AG09309 (cell line): ENCODE measurements at regions not wholly inside any gene's neighbourhood (a gene's known extent, or its start where the extent isn't known, plus 50 kb on each side); places are given as distances from the start of the nearest gene placed in this dataset.
"Not testable (repeated sequence)": the region's sequence is repeated elsewhere in the genome, so short reads cannot be mapped to it uniquely, and the experiment has no call there.

Source experiments
- DNase-seq: peaks from one replicate; pipeline ENCODE4 v3.0.0-alpha.2; 2010; ENCODE audit warnings: low read depth
- H3K4me3 ChIP-seq: 2 replicates; pipeline ENCODE4 v1.5.1; 2011; ENCODE audit warnings: mild to moderate bottlenecking, low read depth, low read length, moderate library complexity; ENCODE audit not compliant: control insufficient read depth
- CTCF ChIP-seq: IDR thresholded peaks from 2 replicates; pipeline ENCODE4 v1.5.1; 2011; ENCODE audit warnings: mild to moderate bottlenecking, low read depth, low read length, inconsistent platforms; ENCODE audit not compliant: insufficient read depth, control insufficient read depth; ENCODE audit errors: missing control alignments

- DNase-seq: no peak
- no peak for TF ChIP-seq CTCF
- no peak overlapping the region for H3K4me3 ChIP-seq
Measured at GRCh38 chr4:56134266-56134665, 185.5 kb downstream of the CEP135 start.

- DNase-seq: no peak
- H3K4me3 ChIP-seq: no peak overlapping the region
- no peak for TF ChIP-seq CTCF
Measured at GRCh38 chr4:56132835-56133234, 184.1 kb downstream of the CEP135 start.

- H3K4me3 ChIP-seq, DNase-seq: not testable (repeated sequence)
Measured at GRCh38 chr4:56132188-56132587, 183.4 kb downstream of the CEP135 start.

- TF ChIP-seq CTCF: no peak
- H3K4me3 ChIP-seq: no peak overlapping the region
- no peak for DNase-seq
Measured at GRCh38 chr4:56130606-56131155, 181.9 kb downstream of the CEP135 start.

- no peak for DNase-seq
- no peak for TF ChIP-seq CTCF
- no peak overlapping the region for H3K4me3 ChIP-seq
Measured at GRCh38 chr4:56129431-56129861, 180.7 kb downstream of the CEP135 start.

GRCh38 chr4:56128213-56128612, 179.5 kb downstream of the CEP135 start:
- no peak for DNase-seq
- H3K4me3 ChIP-seq: no peak overlapping the region
- no peak for TF ChIP-seq CTCF

- no peak overlapping the region for H3K4me3 ChIP-seq
- no peak for TF ChIP-seq CTCF
- DNase-seq: no peak
Measured at GRCh38 chr4:56127716-56128115, 179.0 kb downstream of the CEP135 start.

- no peak for TF ChIP-seq CTCF
- H3K4me3 ChIP-seq: no peak overlapping the region
- DNase-seq: no peak
Measured at GRCh38 chr4:56123547-56123946, 174.8 kb downstream of the CEP135 start.
